Esophagus squamous epithelium (tissue), 5 donors: ENCODE measurements at regions not wholly inside any gene's neighbourhood (a gene's known extent, or its start where the extent isn't known, plus 50 kb on each side); places are given as distances from the start of the nearest gene placed in this dataset.

ENCODE experiments used
- DNase-seq: peaks from one replicate; lab custom pipeline; 2025; lab: John Stamatoyannopoulos, UW
- H3K27ac ChIP-seq, 4 donors: fragments of 200-600 bp; sonication (generic); one replicate each; pipeline ENCODE4 v1.5.1; 2016 to 2019; ENCODE audit warnings: mild to moderate bottlenecking in 1 of 4
- H3K27me3 ChIP-seq, 4 donors: fragments of 200-600 bp; sonication (generic); 1 replicate in 3 of 4; 2 replicates in 1 of 4; pipeline versions ENCODE4 v1.5.1 to v1.6.0; 2017 to 2021; ENCODE audit warnings: antibody characterized with exemption in 1 of 4
- H3K36me3 ChIP-seq, 3 donors: fragments of 200-600 bp; sonication (generic); one replicate each; pipeline ENCODE4 v1.5.1; 2016 to 2019
- H3K4me1 ChIP-seq, 3 donors: fragments of 200-600 bp; sonication (generic); one replicate each; pipeline ENCODE4 v1.5.1; 2017 to 2019
- H3K4me3 ChIP-seq, 4 donors: fragments of 200-600 bp; sonication (generic); 1 replicate in 3 of 4; 2 replicates in 1 of 4; pipeline ENCODE4 v1.5.1; 2016 to 2019; ENCODE audit warnings: mild to moderate bottlenecking in 2 of 4, moderate library complexity in 1 of 4
- H3K9me3 ChIP-seq, 3 donors: fragments of 200-600 bp; sonication (generic); one replicate each; pipeline ENCODE4 v1.5.1; 2016 to 2019
- CTCF ChIP-seq, 6 experiments: fragments of 450-650 bp in 4 of 6; fragments of 200-600 bp in 2 of 6; sonication (generic) in 2 of 6; IDR thresholded peaks; one replicate each; pipeline ENCODE4 v1.5.1; 2016 to 2019; ENCODE audit warnings: antibody characterized with exemption in 6 of 6, mild to moderate bottlenecking in 4 of 6, moderate library complexity in 4 of 6
- POLR2A ChIP-seq, 4 donors: fragments of 450-650 bp; IDR thresholded peaks; one replicate each; pipeline ENCODE4 v1.6.1; 2017; ENCODE audit warnings: antibody characterized with exemption in 4 of 4, mild to moderate bottlenecking in 4 of 4, moderate library complexity in 3 of 4
- WGBS, 2 donors: methylation state at CpG; one replicate each; pipeline ENCODE4 v1.1.5; 2018; 5-methylcytosine and 5-hydroxymethylcytosine counted together
- intact Hi-C: fragments of 100-400 bp; cut with DNase I; formaldehyde crosslinking; loops from one replicate; pipeline ENCODE4 v1.15.0; 2022
- donor health status: DM: yes; HTN: yes; CAD: no.

- no peak for TF ChIP-seq POLR2A (IDR thresholded peaks at IDR 0.05)
- Histone ChIP-seq H3K4me1 (no peaks in the 10 kb centered on the region), H3K9me3 (no peaks in the 10 kb centered on the region), H3K36me3 (no peaks in the 10 kb centered on the region), H3K27ac (no peak overlapping the region), H3K4me3 (no peak overlapping the region), H3K27me3 (peaks cover 0 to 16% (median 0%) of the 10 kb centered on the region in 4 donors)
- intact Hi-C loops: no loop called here
- 43 to 77% methylated on average over 5 to 11 of the region's 12 CpGs for WGBS, 2 donors
- DNase-seq: no peak
Measured at GRCh38 chr1:30508611-30509010, 214.8 kb downstream of the MATN1 start.

- Histone ChIP-seq H3K4me3 (no peak overlapping the region), H3K9me3 (no peaks in the 10 kb centered on the region), H3K4me1 (no peaks in the 10 kb centered on the region), H3K27ac (no peak overlapping the region), H3K27me3 (peaks cover 0 to 16% (median 0%) of the 10 kb centered on the region in 4 donors), H3K36me3 (no peaks in the 10 kb centered on the region)
- intact Hi-C loops: no loop called here
- no peak for DNase-seq
- 83 to 85% methylated on average over 2 to 3 of the region's 3 CpGs for WGBS, 2 donors
- TF ChIP-seq CTCF (IDR thresholded peaks at IDR 0.05) (no peak), POLR2A (IDR thresholded peaks at IDR 0.05) (no peak)
Measured at GRCh38 chr1:30508175-30508448, 215.3 kb downstream of the MATN1 start.

GRCh38 chr1:30507401-30508174 is 215.8 kb downstream of the MATN1 start:
- intact Hi-C loops: no loop called here
- TF ChIP-seq CTCF (IDR thresholded peaks at IDR 0.05) (no peak), POLR2A (IDR thresholded peaks at IDR 0.05) (no peak)
- Histone ChIP-seq H3K4me3 (no peak overlapping the region), H3K4me1 (no peaks in the 10 kb centered on the region), H3K27ac (no peak overlapping the region), H3K36me3 (no peaks in the 10 kb centered on the region), H3K9me3 (no peaks in the 10 kb centered on the region), H3K27me3 (peaks cover 0 to 16% (median 0%) of the 10 kb centered on the region in 4 donors)
- no peak for DNase-seq
- WGBS, 2 donors: 40 to 66% methylated on average over 5 of the region's 11 CpGs

- Histone ChIP-seq H3K27ac (no peak overlapping the region), H3K27me3 (peaks cover 0 to 16% (median 0%) of the 10 kb centered on the region in 4 donors), H3K4me1 (no peaks in the 10 kb centered on the region), H3K4me3 (no peak overlapping the region), H3K9me3 (no peaks in the 10 kb centered on the region), H3K36me3 (no peaks in the 10 kb centered on the region)
- 93% methylated on average over 2 of the region's 2 CpGs; no CpG with 5 or more reads in 1 of the 2 donors for WGBS, 2 donors
- intact Hi-C loops: no loop called here
- no peak for DNase-seq
- TF ChIP-seq CTCF (IDR thresholded peaks at IDR 0.05): no peak
- TF ChIP-seq POLR2A (IDR thresholded peaks at IDR 0.05): no peak
Measured at GRCh38 chr1:30507016-30507312, 216.4 kb downstream of the MATN1 start.

GRCh38 chr1:30506291-30507015 is 216.9 kb downstream of the MATN1 start:
- TF ChIP-seq CTCF (IDR thresholded peaks at IDR 0.05) (no peak), POLR2A (IDR thresholded peaks at IDR 0.05) (no peak)
- 67 to 76% methylated on average over 7 to 10 of the region's 10 CpGs for WGBS, 2 donors
- Histone ChIP-seq H3K27me3 (peaks cover 0 to 16% (median 0%) of the 10 kb centered on the region in 4 donors), H3K36me3 (no peaks in the 10 kb centered on the region), H3K27ac (no peak overlapping the region), H3K9me3 (no peaks in the 10 kb centered on the region), H3K4me3 (no peak overlapping the region), H3K4me1 (no peaks in the 10 kb centered on the region)
- intact Hi-C loops: no loop called here
- no peak for DNase-seq
